HTR-8/SVneo (cell line): ENCODE measurements at regions not wholly inside any gene's neighbourhood (a gene's known extent, or its start where the extent isn't known, plus 50 kb on each side); places are given as distances from the start of the nearest gene placed in this dataset.

Source experiments
- DNase-seq: peaks from one replicate; pipeline ENCODE4 v3.0.0; 2011; ENCODE audit warnings: low spot score, mixed read lengths; ENCODE audit not compliant: insufficient read length
- FAIRE-seq: peaks from 2 replicates; lab custom pipeline; 2011; peaks lifted over from hg19 to GRCh38; lab: Jason Lieb, UNC

GRCh38 chr4:57553728-57554127, 443.5 kb upstream of the IGFBP7 start:
- DNase-seq (no peak), FAIRE-seq (no peak)

- DNase-seq (no peak), FAIRE-seq (no peak)
Observed at GRCh38 chr4:57550198-57550597, 440.0 kb upstream of the IGFBP7 start.

- FAIRE-seq (no peak), DNase-seq (no peak)
Observed at GRCh38 chr4:57548856-57549255, 438.7 kb upstream of the IGFBP7 start.

GRCh38 chr4:57544811-57545654, 434.8 kb upstream of the IGFBP7 start:
- DNase-seq (no peak), FAIRE-seq (no peak)

GRCh38 chr4:57504797-57505530, 394.8 kb upstream of the IGFBP7 start:
- FAIRE-seq (no peak), DNase-seq (no peak)

GRCh38 chr4:57504139-57504538, 394.0 kb upstream of the IGFBP7 start:
- DNase-seq = no peak
- no peak for FAIRE-seq

GRCh38 chr4:57501720-57502119, 391.5 kb upstream of the IGFBP7 start:
- no peak for FAIRE-seq
- no peak for DNase-seq

GRCh38 chr4:57499786-57500185, 389.6 kb upstream of the IGFBP7 start:
- DNase-seq = peak; percentile 3
- FAIRE-seq = no peak

GRCh38 chr4:57498251-57498650, 388.1 kb upstream of the IGFBP7 start:
- no peak for DNase-seq
- FAIRE-seq = no peak

GRCh38 chr4:57496697-57497471, 386.7 kb upstream of the IGFBP7 start:
- DNase-seq (no peak), FAIRE-seq (no peak)

GRCh38 chr4:57494821-57495220, 384.6 kb upstream of the IGFBP7 start:
- DNase-seq (no peak), FAIRE-seq (no peak)

GRCh38 chr4:57492251-57492878, 382.2 kb upstream of the IGFBP7 start:
- FAIRE-seq = no peak
- DNase-seq = no peak

- no peak for FAIRE-seq
- DNase-seq = no peak
Observed at GRCh38 chr4:57491388-57491787, 381.2 kb upstream of the IGFBP7 start.

- DNase-seq (no peak), FAIRE-seq (no peak)
Observed at GRCh38 chr4:57490520-57491255, 380.5 kb upstream of the IGFBP7 start.

- DNase-seq (no peak), FAIRE-seq (no peak)
Observed at GRCh38 chr4:57488366-57489162, 378.4 kb upstream of the IGFBP7 start.

GRCh38 chr4:57475424-57475823, 365.2 kb upstream of the IGFBP7 start:
- FAIRE-seq (no peak), DNase-seq (no peak)

GRCh38 chr4:57465321-57466056, 355.3 kb upstream of the IGFBP7 start:
- no peak for DNase-seq
- no peak for FAIRE-seq

GRCh38 chr4:57462843-57463242, 352.7 kb upstream of the IGFBP7 start:
- FAIRE-seq = no peak

More at GRCh38 chr4:57462843-57463242, 352.7 kb upstream of the IGFBP7 start:
- DNase-seq = no peak
